T-helper 17 cell (primary cell): ENCODE measurements at regions not wholly inside any gene's neighbourhood (a gene's known extent, or its start where the extent isn't known, plus 50 kb on each side); places are given as distances from the start of the nearest gene placed in this dataset.
A peak's percentile ranks its signal among the peaks of the same experiment; 100 is the strongest.

Source experiments
- ATAC-seq: fragments of 150-1000 bp; cut with Tn5 transposase; 2 replicates; pipeline ENCODE4 v1.10.0; 2021; ENCODE audit warnings: mild to moderate bottlenecking, moderate library complexity
- DNase-seq, 3 donors: peaks; one replicate each; pipeline versions ENCODE4 v3.0.0 to v3.0.0-alpha.2; 2020 to 2021
- H3K9me3 ChIP-seq: one replicate; pipeline ENCODE4 v1.7.0; 2013; ENCODE audit warnings: low read length, mild to moderate bottlenecking; ENCODE audit not compliant: control insufficient read depth, poor library complexity, severe bottlenecking
- H3K27ac Mint-ChIP-seq: one replicate; pipeline ENCODE4 v1.8.0; 2022; ENCODE audit warnings: mild to moderate bottlenecking, moderate library complexity, mixed read lengths
- H3K27me3 Mint-ChIP-seq: one replicate; pipeline ENCODE4 v1.8.0; 2022; ENCODE audit warnings: mixed read lengths
- H3K36me3 Mint-ChIP-seq: one replicate; pipeline ENCODE4 v1.8.0; 2022; ENCODE audit warnings: low read depth, mixed read lengths
- H3K4me1 Mint-ChIP-seq: one replicate; pipeline ENCODE4 v1.8.0; 2022; ENCODE audit warnings: mild to moderate bottlenecking, mixed read lengths
- H3K4me3 Mint-ChIP-seq: one replicate; pipeline ENCODE4 v1.8.0; 2022; ENCODE audit warnings: mild to moderate bottlenecking, moderate library complexity, mixed read lengths

DNA sequence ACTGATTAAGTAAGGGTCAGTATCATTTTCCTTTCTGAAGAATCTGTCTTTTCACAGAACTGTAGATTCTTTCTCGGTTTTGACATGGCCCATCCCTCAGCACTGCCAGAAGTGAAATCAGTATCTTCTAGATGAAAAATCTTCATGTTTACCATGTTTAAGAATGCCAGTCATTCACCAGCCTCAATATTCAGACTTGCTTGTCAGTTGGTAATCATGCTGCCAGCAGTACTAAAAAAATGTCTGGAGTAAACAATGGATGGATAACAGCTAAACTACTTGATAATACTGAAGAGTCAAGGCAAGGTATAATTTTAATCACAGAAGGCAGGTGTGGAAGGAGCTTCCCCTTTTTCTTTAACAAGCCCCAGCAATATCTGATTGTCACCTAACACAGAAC, 306.8 kb upstream of the DMAC1 start:
- H3K27me3 Mint-ChIP-seq = no peaks in the 10 kb centered on the region
- ATAC-seq = no peak

GRCh38 chr9:8101607-8102006, 302.0 kb upstream of the DMAC1 start:
- H3K9me3 ChIP-seq = no peaks in the 10 kb centered on the region
- Mint-ChIP-seq H3K27ac (no peak overlapping the region), H3K4me3 (no peak overlapping the region), H3K36me3 (peaks cover 3% of the 10 kb centered on the region), H3K27me3 (no peaks in the 10 kb centered on the region), H3K4me1 (no peaks in the 10 kb centered on the region)
- ATAC-seq (no peak), DNase-seq (no peak)

More for the DNA sequence above, 306.8 kb upstream of the DMAC1 start:
- Mint-ChIP-seq H3K36me3 (peaks cover 3% of the 10 kb centered on the region), H3K4me3 (no peak overlapping the region), H3K4me1 (no peaks in the 10 kb centered on the region), H3K27ac (no peak overlapping the region)
- no peak for DNase-seq
- H3K9me3 ChIP-seq = no peaks in the 10 kb centered on the region

DNA sequence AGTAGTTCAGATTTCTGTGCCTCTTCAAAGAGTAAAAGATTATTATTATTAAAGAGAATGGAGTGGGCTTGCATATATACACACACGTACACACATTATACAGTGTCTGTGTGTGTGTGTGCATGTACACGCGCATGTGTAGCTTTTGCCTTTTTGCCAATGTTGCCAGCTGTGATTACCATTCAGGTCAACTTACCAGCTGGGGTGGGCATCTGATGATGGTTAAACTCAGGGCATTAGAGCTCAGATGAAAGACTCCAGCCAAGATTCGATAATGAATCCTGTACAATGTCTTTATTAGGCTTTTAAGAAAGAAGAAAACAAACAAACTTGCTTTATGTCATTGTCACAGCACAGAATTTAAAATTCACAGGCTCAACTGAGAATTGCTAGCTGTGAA, 296.5 kb upstream of the DMAC1 start:
- DNase-seq = no peak
- no peaks in the 10 kb centered on the region for H3K36me3 Mint-ChIP-seq
- no peaks in the 10 kb centered on the region for H3K9me3 ChIP-seq
- no peak overlapping the region for H3K27ac Mint-ChIP-seq
- no peak for ATAC-seq
- H3K4me1 Mint-ChIP-seq = peaks cover 2% of the 10 kb centered on the region
- no peak overlapping the region for H3K4me3 Mint-ChIP-seq
- no peaks in the 10 kb centered on the region for H3K27me3 Mint-ChIP-seq

DNA sequence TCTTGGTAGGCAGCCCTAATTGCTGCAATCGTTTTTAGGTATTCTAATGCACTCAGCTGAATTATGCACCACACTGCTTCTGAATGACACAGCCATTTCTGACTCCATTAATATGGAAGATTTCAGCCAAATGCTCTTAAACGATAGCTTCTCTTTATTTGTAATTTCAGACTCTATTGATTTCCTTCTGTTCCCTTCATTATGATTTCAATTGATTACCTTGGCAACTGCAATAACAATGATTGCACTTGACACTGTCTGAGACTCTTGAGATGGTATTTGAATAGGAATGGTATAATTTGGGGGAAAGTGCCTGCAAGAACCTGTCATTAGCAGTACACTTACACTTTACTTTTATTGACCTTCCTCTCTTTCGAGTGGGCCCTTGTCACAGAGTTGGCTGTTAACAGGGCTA, 296.1 kb upstream of the DMAC1 start:
- no peaks in the 10 kb centered on the region for H3K9me3 ChIP-seq
- DNase-seq (no peak), ATAC-seq (no peak)
- Mint-ChIP-seq H3K4me3 (no peak overlapping the region), H3K36me3 (no peaks in the 10 kb centered on the region), H3K27me3 (no peaks in the 10 kb centered on the region), H3K4me1 (peaks cover 6% of the 10 kb centered on the region), H3K27ac (no peak overlapping the region)

- peaks cover 5% of the 10 kb centered on the region for H3K27me3 Mint-ChIP-seq
- H3K27ac Mint-ChIP-seq = no peak overlapping the region
- no peak for DNase-seq
- H3K36me3 Mint-ChIP-seq = peaks cover 2% of the 10 kb centered on the region
- peaks cover 6% of the 10 kb centered on the region for H3K4me1 Mint-ChIP-seq
- no peak overlapping the region for H3K4me3 Mint-ChIP-seq
- ATAC-seq = no peak
- no peaks in the 10 kb centered on the region for H3K9me3 ChIP-seq
These were observed 288.9 kb upstream of the DMAC1 start for GRCh38 chr9:8088477-8088876.

DNA sequence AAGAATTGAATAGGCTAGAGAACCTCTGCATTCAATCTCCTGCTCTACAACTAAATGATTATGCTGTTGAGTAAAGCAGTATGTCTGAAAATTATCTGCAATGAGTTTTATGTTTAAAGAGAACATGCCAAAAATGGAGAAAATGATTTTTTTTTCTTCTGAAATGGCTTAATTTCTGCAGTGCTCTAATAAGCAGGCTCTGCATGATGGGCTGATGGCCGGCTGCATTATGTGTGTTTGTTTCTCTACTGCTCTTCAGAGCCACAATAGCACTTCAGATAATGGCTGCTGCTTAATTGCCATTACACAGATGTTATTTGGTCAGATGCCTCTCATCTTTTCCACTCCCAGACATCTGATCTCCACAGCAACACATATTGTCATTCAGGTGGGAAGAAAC, 286.4 kb upstream of the DMAC1 start:
- Mint-ChIP-seq H3K4me1 (peaks cover 2% of the 10 kb centered on the region), H3K36me3 (peaks cover 2% of the 10 kb centered on the region), H3K27me3 (peaks cover 5% of the 10 kb centered on the region), H3K27ac (no peak overlapping the region), H3K4me3 (no peak overlapping the region)
- H3K9me3 ChIP-seq = no peaks in the 10 kb centered on the region
- ATAC-seq (no peak), DNase-seq (no peak)

DNA sequence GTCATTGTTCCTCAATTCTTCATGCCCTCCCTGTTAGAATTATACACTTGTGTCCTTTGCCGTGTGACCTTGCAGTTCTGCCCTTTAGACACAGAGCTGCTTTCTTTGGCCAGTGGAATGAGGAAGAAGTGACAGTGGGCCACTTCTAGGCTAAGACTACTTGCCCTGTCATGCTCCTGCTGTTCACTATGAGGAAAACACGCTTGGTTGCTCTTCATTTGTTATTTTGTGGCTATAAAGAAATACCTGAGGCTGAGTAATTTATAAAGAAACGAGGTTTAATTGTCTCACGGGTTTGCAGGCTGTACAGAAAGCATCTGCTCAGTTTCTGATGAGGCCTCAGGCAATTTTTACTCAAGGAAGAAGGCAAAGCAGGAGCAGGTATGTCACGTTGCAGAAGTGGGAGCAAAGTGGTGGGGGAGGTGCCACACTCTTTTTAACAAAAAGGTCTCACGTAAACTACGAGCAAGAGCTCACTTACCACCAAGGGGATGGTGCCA, 279.1 kb upstream of the DMAC1 start:
- H3K27me3 Mint-ChIP-seq = no peaks in the 10 kb centered on the region
- no peak overlapping the region for H3K4me3 Mint-ChIP-seq
- H3K4me1 Mint-ChIP-seq = no peaks in the 10 kb centered on the region
- no peaks in the 10 kb centered on the region for H3K9me3 ChIP-seq
- H3K36me3 Mint-ChIP-seq = peaks cover under 1% of the 10 kb centered on the region
- no peak for ATAC-seq
- H3K27ac Mint-ChIP-seq = no peak overlapping the region
- no peak for DNase-seq

DNA sequence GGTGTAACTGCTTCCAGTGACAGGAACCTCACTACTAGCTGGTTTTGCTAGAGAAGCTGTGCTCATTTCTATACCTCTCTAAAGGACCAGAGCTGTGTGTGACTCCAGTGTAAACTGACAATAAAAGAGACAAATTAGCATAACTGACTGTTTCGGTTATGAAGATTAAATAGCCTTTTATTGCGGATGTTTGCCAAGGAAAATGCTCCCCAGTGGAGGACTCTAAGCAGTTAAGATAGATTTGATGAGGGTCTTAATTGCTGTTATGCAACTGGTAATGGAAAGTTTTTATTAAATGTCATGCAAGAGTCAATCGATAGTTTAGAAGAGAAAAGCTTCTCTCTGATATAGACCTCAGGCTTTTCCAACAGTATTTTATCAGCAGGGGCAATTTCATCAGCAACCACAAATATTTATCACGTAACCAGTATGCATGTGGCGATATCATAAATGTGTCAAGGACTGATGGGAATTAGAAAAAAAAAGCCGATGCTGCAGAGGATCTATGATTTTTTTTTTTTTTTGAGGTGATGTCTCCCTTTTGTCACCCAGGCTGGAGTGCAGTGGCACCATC, 275.2 kb upstream of the DMAC1 start:
- Mint-ChIP-seq H3K36me3 (no peaks in the 10 kb centered on the region), H3K27ac (no peak overlapping the region), H3K27me3 (no peaks in the 10 kb centered on the region), H3K4me3 (no peak overlapping the region), H3K4me1 (no peaks in the 10 kb centered on the region)
- H3K9me3 ChIP-seq = no peaks in the 10 kb centered on the region
- DNase-seq (no peak), ATAC-seq (no peak)

- Mint-ChIP-seq H3K27me3 (no peaks in the 10 kb centered on the region), H3K4me3 (no peak overlapping the region), H3K36me3 (no peaks in the 10 kb centered on the region), H3K27ac (no peak overlapping the region), H3K4me1 (no peaks in the 10 kb centered on the region)
- DNase-seq (no peak), ATAC-seq (no peak)
- no peaks in the 10 kb centered on the region for H3K9me3 ChIP-seq
These were observed 271.8 kb upstream of the DMAC1 start for GRCh38 chr9:8071445-8071798.

- no peak overlapping the region for H3K4me3 Mint-ChIP-seq
These were observed 271.3 kb upstream of the DMAC1 start for GRCh38 chr9:8070779-8071444.

DNA sequence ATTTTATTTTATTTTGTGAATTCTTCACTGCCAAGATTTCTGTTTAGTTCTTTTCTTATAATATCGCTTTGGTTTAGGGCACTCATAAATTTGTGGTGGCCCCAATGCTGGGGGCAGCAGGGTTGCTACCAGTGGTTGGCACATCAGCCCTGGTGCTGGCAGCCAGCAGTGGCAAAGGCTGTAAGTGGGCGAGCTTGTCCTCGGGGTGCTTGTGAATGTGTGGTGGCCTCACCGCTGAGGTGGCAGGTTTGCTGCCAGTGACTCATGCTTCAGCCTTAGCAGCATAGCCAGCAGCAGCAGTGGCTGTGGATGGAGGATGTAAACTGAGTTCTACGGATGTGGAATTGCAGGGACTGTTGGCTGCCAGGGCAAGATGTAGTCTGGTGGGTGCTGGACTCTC, 262.9 kb upstream of the DMAC1 start:
- Mint-ChIP-seq H3K27me3 (no peaks in the 10 kb centered on the region), H3K36me3 (peaks cover 2% of the 10 kb centered on the region), H3K4me3 (no peak overlapping the region), H3K27ac (no peak overlapping the region), H3K4me1 (peaks cover 8% of the 10 kb centered on the region)
- no peak for DNase-seq
- no peaks in the 10 kb centered on the region for H3K9me3 ChIP-seq
- ATAC-seq = no peak

More at GRCh38 chr9:8070779-8071444, 271.3 kb upstream of the DMAC1 start:
- H3K4me1 Mint-ChIP-seq = no peaks in the 10 kb centered on the region
- H3K27ac Mint-ChIP-seq = peak overlapping the region; percentile 24
- no peak for DNase-seq
- H3K9me3 ChIP-seq = no peaks in the 10 kb centered on the region
- no peak for ATAC-seq
- no peaks in the 10 kb centered on the region for H3K27me3 Mint-ChIP-seq
- H3K36me3 Mint-ChIP-seq = no peaks in the 10 kb centered on the region

GRCh38 chr9:8053501-8053900, 253.9 kb upstream of the DMAC1 start:
- no peaks in the 10 kb centered on the region for H3K9me3 ChIP-seq
- Mint-ChIP-seq H3K27me3 (no peaks in the 10 kb centered on the region), H3K4me1 (peaks cover 3% of the 10 kb centered on the region), H3K4me3 (no peak overlapping the region), H3K27ac (no peak overlapping the region), H3K36me3 (peaks cover 4% of the 10 kb centered on the region)
- ATAC-seq (no peak), DNase-seq (no peak)

DNA sequence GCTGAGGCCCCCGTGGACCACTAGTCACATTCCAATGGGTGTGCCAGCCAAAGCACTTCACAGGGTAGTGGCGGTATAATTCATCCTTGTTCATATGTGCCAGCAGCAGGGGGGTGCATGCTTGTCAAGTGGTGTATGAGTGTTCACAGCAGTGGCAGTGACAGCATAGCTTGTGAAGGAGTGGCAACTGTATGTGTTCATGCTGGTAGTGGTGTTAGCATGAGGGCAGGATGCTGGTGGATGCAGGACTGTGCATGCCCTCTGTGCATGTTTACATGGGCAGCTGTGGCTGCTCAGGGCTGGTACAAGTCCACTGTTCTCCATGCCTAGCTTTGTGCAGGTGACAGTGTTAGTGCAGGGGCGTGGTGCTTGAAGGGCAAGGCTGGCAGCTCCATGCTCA, 253.4 kb upstream of the DMAC1 start:
- Mint-ChIP-seq H3K27me3 (no peaks in the 10 kb centered on the region), H3K27ac (no peak overlapping the region), H3K4me3 (no peak overlapping the region), H3K4me1 (peaks cover 3% of the 10 kb centered on the region), H3K36me3 (peaks cover 4% of the 10 kb centered on the region)
- no peak for ATAC-seq
- DNase-seq = no peak
- no peaks in the 10 kb centered on the region for H3K9me3 ChIP-seq

DNA sequence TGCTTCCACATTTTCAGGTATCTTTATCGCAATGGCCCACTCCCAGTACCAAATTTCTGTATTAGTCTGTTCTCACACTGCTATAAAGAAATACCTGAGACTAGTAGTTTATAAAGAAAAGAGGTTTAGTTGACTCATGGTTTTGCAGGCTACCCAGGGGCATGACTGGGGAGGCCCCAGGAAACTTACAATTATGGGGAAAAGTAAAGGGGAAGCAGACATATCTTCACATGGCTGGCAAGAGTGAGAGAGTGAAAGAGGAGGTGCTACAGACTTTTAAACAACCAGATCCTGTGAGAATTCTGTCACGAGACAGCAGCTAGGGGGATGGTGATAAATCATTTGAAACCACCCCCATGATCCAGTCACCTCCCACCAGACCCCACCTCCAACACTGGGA, 238.2 kb upstream of the DMAC1 start:
- no peak overlapping the region for H3K27ac Mint-ChIP-seq

More for the DNA sequence above, 238.2 kb upstream of the DMAC1 start:
- ATAC-seq (no peak), DNase-seq (no peak)
- Mint-ChIP-seq H3K4me3 (no peak overlapping the region), H3K27me3 (no peaks in the 10 kb centered on the region), H3K36me3 (no peaks in the 10 kb centered on the region), H3K4me1 (no peaks in the 10 kb centered on the region)
- H3K9me3 ChIP-seq = no peaks in the 10 kb centered on the region
